ENCODE measurements at regions not wholly inside any gene's neighbourhood (a gene's known extent, or its start where the extent isn't known, plus 50 kb on each side); places are given as distances from the start of the nearest gene placed in this dataset.

GRCh38 chr10:61138708-61139591, 195.0 kb upstream of the RHOBTB1 start:
- no peak for DNase-seq

- no peak for DNase-seq
Measured at GRCh38 chr10:61136139-61136538, 192.2 kb upstream of the RHOBTB1 start.

GRCh38 chr10:61135276-61135721, 191.3 kb upstream of the RHOBTB1 start:
- no peak for DNase-seq

GRCh38 chr10:61130366-61130765, 186.4 kb upstream of the RHOBTB1 start:
- no peak for DNase-seq

- no peak for DNase-seq
Measured at GRCh38 chr10:61128196-61128595, 184.2 kb upstream of the RHOBTB1 start.

GRCh38 chr10:61125560-61126170, 181.7 kb upstream of the RHOBTB1 start:
- DNase-seq = no peak

GRCh38 chr10:61124756-61125530, 181.0 kb upstream of the RHOBTB1 start:
- DNase-seq = no peak

- no peak for DNase-seq
Measured at GRCh38 chr10:61120805-61121204, 176.8 kb upstream of the RHOBTB1 start.

- no peak for DNase-seq
Measured at GRCh38 chr10:61119573-61119972, 175.6 kb upstream of the RHOBTB1 start.

- DNase-seq = no peak
Measured at GRCh38 chr10:61115897-61116296, 171.9 kb upstream of the RHOBTB1 start.

- DNase-seq = no peak
Measured at GRCh38 chr10:61112771-61113170, 168.8 kb upstream of the RHOBTB1 start.

- DNase-seq = no peak
Measured at GRCh38 chr10:61110936-61111335, 167.0 kb upstream of the RHOBTB1 start.

- no peak for DNase-seq
Measured at GRCh38 chr10:61110188-61110844, 166.3 kb upstream of the RHOBTB1 start.

GRCh38 chr10:61108915-61109314, 164.9 kb upstream of the RHOBTB1 start:
- no peak for DNase-seq

GRCh38 chr10:61100887-61101286, 156.9 kb upstream of the RHOBTB1 start:
- DNase-seq = no peak

GRCh38 chr10:61099756-61100155, 155.8 kb upstream of the RHOBTB1 start:
- DNase-seq = no peak

- DNase-seq = no peak
Measured at GRCh38 chr10:61098966-61099365, 155.0 kb upstream of the RHOBTB1 start.

- DNase-seq = no peak
Measured at GRCh38 chr10:61097026-61097425, 153.0 kb upstream of the RHOBTB1 start.

GRCh38 chr10:61096056-61096455, 152.1 kb upstream of the RHOBTB1 start:
- DNase-seq = no peak

GRCh38 chr10:61091531-61091930, 147.5 kb upstream of the RHOBTB1 start:
- no peak for DNase-seq

- DNase-seq = no peak
Measured at GRCh38 chr10:61089251-61089650, 145.3 kb upstream of the RHOBTB1 start.

- DNase-seq = no peak
Measured at GRCh38 chr10:61084493-61084892, 140.5 kb upstream of the RHOBTB1 start.

- DNase-seq = no peak
Measured at GRCh38 chr10:61081301-61081700, 137.3 kb upstream of the RHOBTB1 start.
